Thymus (tissue), 11 donors: ENCODE measurements at regions not wholly inside any gene's neighbourhood (a gene's known extent, or its start where the extent isn't known, plus 50 kb on each side); places are given as distances from the start of the nearest gene placed in this dataset.
"Not testable (repeated sequence)": the region's sequence is repeated elsewhere in the genome, so short reads cannot be mapped to it uniquely, and the experiment has no call there.

Source experiments
- DNase-seq, 9 donors: peaks; one replicate each; pipeline ENCODE4 v3.0.0-alpha.2; 2013; ENCODE audit warnings: low spot score in 9 of 9, low read depth in 6 of 9, missing footprints in 1 of 9
- H3K27ac ChIP-seq, 2 donors: one replicate each; pipeline ENCODE4 v1.5.1; 2013; ENCODE audit warnings: control low read depth in 1 of 2, low read depth in 1 of 2, low read length in 1 of 2, mild to moderate bottlenecking in 1 of 2, moderate library complexity in 1 of 2
- H3K27me3 ChIP-seq, 2 donors: one replicate each; pipeline ENCODE4 v1.5.1; 2013; ENCODE audit warnings: low read length in 1 of 2; ENCODE audit not compliant: control insufficient read depth in 2 of 2, insufficient read depth in 1 of 2
- H3K36me3 ChIP-seq, 2 donors: one replicate each; pipeline ENCODE4 v1.5.1; 2013; ENCODE audit warnings: low read length in 1 of 2, mild to moderate bottlenecking in 1 of 2, moderate library complexity in 1 of 2; ENCODE audit not compliant: control insufficient read depth in 2 of 2, insufficient read depth in 2 of 2
- H3K4me1 ChIP-seq, 2 donors: one replicate each; pipeline ENCODE4 v1.5.1; 2013; ENCODE audit warnings: low read length in 2 of 2; ENCODE audit not compliant: control insufficient read depth in 2 of 2, insufficient read depth in 2 of 2
- H3K4me3 ChIP-seq, 2 donors: one replicate each; pipeline ENCODE4 v1.5.1; 2013; ENCODE audit warnings: low read length in 2 of 2, control low read depth in 1 of 2, mild to moderate bottlenecking in 1 of 2
- H3K9me3 ChIP-seq, 2 donors: one replicate each; pipeline ENCODE4 v1.5.1; 2013; ENCODE audit warnings: low read length in 1 of 2, mild to moderate bottlenecking in 1 of 2; ENCODE audit not compliant: control insufficient read depth in 2 of 2, insufficient read depth in 1 of 2
- WGBS: extraction: QIAGEN DNeasy Blood & Tissue Kit; methylation state at CpG from one replicate; pipeline ENCODE4 v1.1.7; 2013; 5-methylcytosine and 5-hydroxymethylcytosine counted together
- donor health status: healthy.

GRCh38 chr2:91526083-91526482, 2834.6 kb downstream of the RPIA start:
- WGBS, result 83% methylated on average over 3 of the region's 5 CpGs
- H3K4me3 ChIP-seq, H3K27ac ChIP-seq, H3K36me3 ChIP-seq, DNase-seq, H3K4me1 ChIP-seq, H3K27me3 ChIP-seq: not testable (repeated sequence)
- peaks cover 7 to 15% of the 10 kb centered on the region in 2 donors for H3K9me3 ChIP-seq

- not testable (repeated sequence) for DNase-seq, H3K36me3 ChIP-seq, H3K4me3 ChIP-seq, H3K27me3 ChIP-seq, H3K4me1 ChIP-seq, H3K27ac ChIP-seq
- WGBS, result 95% methylated on average over 2 of the region's 2 CpGs
- peaks cover 7 to 15% of the 10 kb centered on the region in 2 donors for H3K9me3 ChIP-seq
Observed at GRCh38 chr2:91527056-91527455, 2835.6 kb downstream of the RPIA start.

GRCh38 chr2:91527491-91528031, 2836.1 kb downstream of the RPIA start:
- H3K4me3 ChIP-seq, DNase-seq, H3K4me1 ChIP-seq, H3K27me3 ChIP-seq, H3K27ac ChIP-seq, H3K36me3 ChIP-seq: not testable (repeated sequence)
- WGBS, result 94% methylated on average over 7 of the region's 7 CpGs
- peaks cover 7 to 15% of the 10 kb centered on the region in 2 donors for H3K9me3 ChIP-seq

- peaks cover 7 to 15% of the 10 kb centered on the region in 2 donors for H3K9me3 ChIP-seq
- not testable (repeated sequence) for H3K4me1 ChIP-seq, H3K27ac ChIP-seq, H3K36me3 ChIP-seq, DNase-seq, H3K4me3 ChIP-seq, H3K27me3 ChIP-seq
- 100% methylated on average over 2 of the region's 2 CpGs for WGBS
Observed at GRCh38 chr2:91528361-91528760, 2836.9 kb downstream of the RPIA start.

GRCh38 chr2:91536109-91536508, 2844.6 kb downstream of the RPIA start:
- 60% methylated on average over 5 of the region's 7 CpGs for WGBS
- H3K27me3 ChIP-seq, H3K4me3 ChIP-seq, H3K27ac ChIP-seq, H3K4me1 ChIP-seq, H3K36me3 ChIP-seq, H3K9me3 ChIP-seq, DNase-seq: not testable (repeated sequence)

- H3K27ac ChIP-seq, H3K9me3 ChIP-seq, H3K4me1 ChIP-seq, H3K36me3 ChIP-seq, H3K4me3 ChIP-seq, H3K27me3 ChIP-seq, DNase-seq: not testable (repeated sequence)
- whole genome bisulfite sequencing, result 86% methylated on average over 15 of the region's 17 CpGs
Observed at GRCh38 chr2:91536549-91537263, 2845.2 kb downstream of the RPIA start.

- not testable (repeated sequence) for H3K27me3 ChIP-seq, H3K9me3 ChIP-seq, H3K27ac ChIP-seq, H3K4me1 ChIP-seq, DNase-seq, H3K36me3 ChIP-seq, H3K4me3 ChIP-seq
- 88% methylated on average over 6 of the region's 6 CpGs for WGBS
Observed at GRCh38 chr2:91549316-91549715, 2857.8 kb downstream of the RPIA start.

- not testable (repeated sequence) for H3K36me3 ChIP-seq, H3K9me3 ChIP-seq, H3K27ac ChIP-seq, H3K4me3 ChIP-seq, H3K4me1 ChIP-seq, H3K27me3 ChIP-seq, DNase-seq
Observed at GRCh38 chr2:91558234-91558633, 2866.8 kb downstream of the RPIA start.

- DNase-seq, H3K9me3 ChIP-seq, H3K27ac ChIP-seq, H3K4me3 ChIP-seq, H3K27me3 ChIP-seq, H3K36me3 ChIP-seq, H3K4me1 ChIP-seq: not testable (repeated sequence)
- no CpG with 5 or more reads among the region's 1 CpG for WGBS
Observed at GRCh38 chr2:91559269-91559668, 2867.8 kb downstream of the RPIA start.
